DOHH2 (cell line): ENCODE measurements at regions not wholly inside any gene's neighbourhood (a gene's known extent, or its start where the extent isn't known, plus 50 kb on each side); places are given as distances from the start of the nearest gene placed in this dataset.

Experiments used
- EZH2phosphoT487 ChIP-seq: fragments of 200-600 bp; sonication (generic); IDR thresholded peaks from 2 replicates; pipeline ENCODE4 v1.6.1; 2017; ENCODE audit warnings: borderline replicate concordance, mild to moderate bottlenecking, antibody characterized with exemption, low read length, moderate library complexity, mixed read lengths
- TF ChIP-seq, protein P1 (sequence below): fragments of 200-600 bp; sonication (generic); IDR thresholded peaks from one replicate; pipeline ENCODE4 v1.5.1; 2014; ENCODE audit warnings: antibody characterized with exemption, mild to moderate bottlenecking, low read depth, low read length; ENCODE audit not compliant: poor library complexity, severe bottlenecking

- TF ChIP-seq, protein P1, sequence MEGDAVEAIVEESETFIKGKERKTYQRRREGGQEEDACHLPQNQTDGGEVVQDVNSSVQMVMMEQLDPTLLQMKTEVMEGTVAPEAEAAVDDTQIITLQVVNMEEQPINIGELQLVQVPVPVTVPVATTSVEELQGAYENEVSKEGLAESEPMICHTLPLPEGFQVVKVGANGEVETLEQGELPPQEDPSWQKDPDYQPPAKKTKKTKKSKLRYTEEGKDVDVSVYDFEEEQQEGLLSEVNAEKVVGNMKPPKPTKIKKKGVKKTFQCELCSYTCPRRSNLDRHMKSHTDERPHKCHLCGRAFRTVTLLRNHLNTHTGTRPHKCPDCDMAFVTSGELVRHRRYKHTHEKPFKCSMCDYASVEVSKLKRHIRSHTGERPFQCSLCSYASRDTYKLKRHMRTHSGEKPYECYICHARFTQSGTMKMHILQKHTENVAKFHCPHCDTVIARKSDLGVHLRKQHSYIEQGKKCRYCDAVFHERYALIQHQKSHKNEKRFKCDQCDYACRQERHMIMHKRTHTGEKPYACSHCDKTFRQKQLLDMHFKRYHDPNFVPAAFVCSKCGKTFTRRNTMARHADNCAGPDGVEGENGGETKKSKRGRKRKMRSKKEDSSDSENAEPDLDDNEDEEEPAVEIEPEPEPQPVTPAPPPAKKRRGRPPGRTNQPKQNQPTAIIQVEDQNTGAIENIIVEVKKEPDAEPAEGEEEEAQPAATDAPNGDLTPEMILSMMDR, result no peak
- TF ChIP-seq EZH2phosphoT487, result no peak
Observed at GRCh38 chr5:125440905-125441304, 694.5 kb upstream of the ZNF608 start.
